ENCODE measurements at regions not wholly inside any gene's neighbourhood (a gene's known extent, or its start where the extent isn't known, plus 50 kb on each side); places are given as distances from the start of the nearest gene placed in this dataset.
"Not testable (repeated sequence)": the region's sequence is repeated elsewhere in the genome, so short reads cannot be mapped to it uniquely, and the experiment has no call there.

- no peak for FAIRE-seq
Measured at GRCh38 chr5:30147976-30148375, 1045.5 kb upstream of the CDH6 start.

GRCh38 chr5:30144059-30144458 is 1049.4 kb upstream of the CDH6 start:
- WGBS, 3 donors, result 66 to 69% (median 66%) methylated on average over 4 of the region's 4 CpGs
- not testable (repeated sequence) for FAIRE-seq; H3K27ac ChIP-seq (ENCODE audit: low read depth in 1 of 3, low read length in 2 of 3); DNase-seq; H3K36me3 ChIP-seq (ENCODE audit: control insufficient read depth in 3 of 3, insufficient read depth in 2 of 3, low read depth in 1 of 3, low read length in 3 of 3); H3K4me3 ChIP-seq (ENCODE audit: low read depth in 1 of 3, low read length in 3 of 3); H3K9me3 ChIP-seq (ENCODE audit: control insufficient read depth in 2 of 2, insufficient read depth in 1 of 2, low read depth in 1 of 2, low read length in 1 of 2); H3K27me3 ChIP-seq (ENCODE audit: control insufficient read depth in 3 of 3, insufficient read depth in 3 of 3, low read length in 3 of 3); H3K4me1 ChIP-seq (ENCODE audit: control insufficient read depth in 3 of 3, insufficient read depth in 2 of 3, low read depth in 1 of 3, low read length in 2 of 3)

More at GRCh38 chr5:30147976-30148375, 1045.5 kb upstream of the CDH6 start:
- Histone ChIP-seq H3K4me1 (ENCODE audit: control insufficient read depth in 3 of 3, insufficient read depth in 2 of 3, low read depth in 1 of 3, low read length in 2 of 3) (no peaks in the 10 kb centered on the region), H3K36me3 (ENCODE audit: control insufficient read depth in 3 of 3, insufficient read depth in 2 of 3, low read depth in 1 of 3, low read length in 3 of 3) (no peaks in the 10 kb centered on the region), H3K27ac (ENCODE audit: low read depth in 1 of 3, low read length in 2 of 3) (no peak overlapping the region), H3K27me3 (ENCODE audit: control insufficient read depth in 3 of 3, insufficient read depth in 3 of 3, low read length in 3 of 3) (no peaks in the 10 kb centered on the region), H3K4me3 (ENCODE audit: low read depth in 1 of 3, low read length in 3 of 3) (no peak overlapping the region), H3K9me3 (ENCODE audit: control insufficient read depth in 2 of 2, insufficient read depth in 1 of 2, low read depth in 1 of 2, low read length in 1 of 2) (no peaks in the 10 kb centered on the region)
- 22 to 36% (median 22%) methylated on average over 1 of the region's 1 CpG for WGBS, 3 donors
- no peak for DNase-seq

- H3K27ac ChIP-seq (ENCODE audit: low read depth in 1 of 3, low read length in 2 of 3), result no peak overlapping the region
- peaks cover 0 to 9% of the 10 kb centered on the region in 2 donors for H3K9me3 ChIP-seq (ENCODE audit: control insufficient read depth in 2 of 2, insufficient read depth in 1 of 2, low read depth in 1 of 2, low read length in 1 of 2)
- DNase-seq (no peak), FAIRE-seq (no peak)
- H3K27me3 ChIP-seq (ENCODE audit: control insufficient read depth in 3 of 3, insufficient read depth in 3 of 3, low read length in 3 of 3), result no peaks in the 10 kb centered on the region
- H3K36me3 ChIP-seq (ENCODE audit: control insufficient read depth in 3 of 3, insufficient read depth in 2 of 3, low read depth in 1 of 3, low read length in 3 of 3), result no peaks in the 10 kb centered on the region
- no peaks in the 10 kb centered on the region for H3K4me1 ChIP-seq (ENCODE audit: control insufficient read depth in 3 of 3, insufficient read depth in 2 of 3, low read depth in 1 of 3, low read length in 2 of 3)
- H3K4me3 ChIP-seq (ENCODE audit: low read depth in 1 of 3, low read length in 3 of 3), result no peak overlapping the region
- WGBS, 3 donors, result 63 to 79% (median 71%) methylated on average over 4 of the region's 4 CpGs
Measured at GRCh38 chr5:30142432-30142831, 1051.1 kb upstream of the CDH6 start.

- no peaks in the 10 kb centered on the region for H3K4me1 ChIP-seq (ENCODE audit: control insufficient read depth in 3 of 3, insufficient read depth in 2 of 3, low read depth in 1 of 3, low read length in 2 of 3)
- WGBS, 3 donors, result 44 to 55% (median 53%) methylated on average over 3 of the region's 3 CpGs
- H3K9me3 ChIP-seq (ENCODE audit: control insufficient read depth in 2 of 2, insufficient read depth in 1 of 2, low read depth in 1 of 2, low read length in 1 of 2), result peaks cover 0 to under 1% of the 10 kb centered on the region in 2 donors
- FAIRE-seq, result no peak
- no peak overlapping the region for H3K4me3 ChIP-seq (ENCODE audit: low read depth in 1 of 3, low read length in 3 of 3)
- H3K27ac ChIP-seq (ENCODE audit: low read depth in 1 of 3, low read length in 2 of 3), result no peak overlapping the region
- H3K36me3 ChIP-seq (ENCODE audit: control insufficient read depth in 3 of 3, insufficient read depth in 2 of 3, low read depth in 1 of 3, low read length in 3 of 3), result no peaks in the 10 kb centered on the region
- peak in 1 of 2 donors; percentile 5 for DNase-seq
- no peaks in the 10 kb centered on the region for H3K27me3 ChIP-seq (ENCODE audit: control insufficient read depth in 3 of 3, insufficient read depth in 3 of 3, low read length in 3 of 3)
Measured at GRCh38 chr5:30121043-30121442, 1072.4 kb upstream of the CDH6 start.

- Histone ChIP-seq H3K36me3 (ENCODE audit: control insufficient read depth in 3 of 3, insufficient read depth in 2 of 3, low read depth in 1 of 3, low read length in 3 of 3) (no peaks in the 10 kb centered on the region), H3K27me3 (ENCODE audit: control insufficient read depth in 3 of 3, insufficient read depth in 3 of 3, low read length in 3 of 3) (no peaks in the 10 kb centered on the region), H3K9me3 (ENCODE audit: control insufficient read depth in 2 of 2, insufficient read depth in 1 of 2, low read depth in 1 of 2, low read length in 1 of 2) (peaks cover 0 to 3% of the 10 kb centered on the region in 2 donors), H3K27ac (ENCODE audit: low read depth in 1 of 3, low read length in 2 of 3) (no peak overlapping the region), H3K4me1 (ENCODE audit: control insufficient read depth in 3 of 3, insufficient read depth in 2 of 3, low read depth in 1 of 3, low read length in 2 of 3) (peaks cover 0 to 3% (median 0%) of the 10 kb centered on the region in 3 donors), H3K4me3 (ENCODE audit: low read depth in 1 of 3, low read length in 3 of 3) (no peak overlapping the region)
- peak; percentile 5 for FAIRE-seq
- DNase-seq, result no peak
Measured at GRCh38 chr5:30117135-30117534, 1076.4 kb upstream of the CDH6 start.

- Histone ChIP-seq H3K36me3 (ENCODE audit: control insufficient read depth in 3 of 3, insufficient read depth in 2 of 3, low read depth in 1 of 3, low read length in 3 of 3) (no peaks in the 10 kb centered on the region), H3K4me1 (ENCODE audit: control insufficient read depth in 3 of 3, insufficient read depth in 2 of 3, low read depth in 1 of 3, low read length in 2 of 3) (peaks cover 0 to 3% (median 0%) of the 10 kb centered on the region in 3 donors), H3K27me3 (ENCODE audit: control insufficient read depth in 3 of 3, insufficient read depth in 3 of 3, low read length in 3 of 3) (no peaks in the 10 kb centered on the region), H3K9me3 (ENCODE audit: control insufficient read depth in 2 of 2, insufficient read depth in 1 of 2, low read depth in 1 of 2, low read length in 1 of 2) (peaks cover 0 to 3% of the 10 kb centered on the region in 2 donors), H3K27ac (ENCODE audit: low read depth in 1 of 3, low read length in 2 of 3) (no peak overlapping the region), H3K4me3 (ENCODE audit: low read depth in 1 of 3, low read length in 3 of 3) (no peak overlapping the region)
- no peak for FAIRE-seq
- WGBS, 3 donors, result 73 to 83% (median 77%) methylated on average over 4 of the region's 4 CpGs
- no peak for DNase-seq
Measured at GRCh38 chr5:30113542-30113941, 1079.9 kb upstream of the CDH6 start.

GRCh38 chr5:30112867-30113266 is 1080.6 kb upstream of the CDH6 start:
- H3K9me3 ChIP-seq (ENCODE audit: control insufficient read depth in 2 of 2, insufficient read depth in 1 of 2, low read depth in 1 of 2, low read length in 1 of 2), result peaks cover 0 to 3% of the 10 kb centered on the region in 2 donors
- peak in 1 of 2 donors; percentile 54 for DNase-seq
- FAIRE-seq, result no peak
- H3K36me3 ChIP-seq (ENCODE audit: control insufficient read depth in 3 of 3, insufficient read depth in 2 of 3, low read depth in 1 of 3, low read length in 3 of 3), result no peaks in the 10 kb centered on the region
- H3K27me3 ChIP-seq (ENCODE audit: control insufficient read depth in 3 of 3, insufficient read depth in 3 of 3, low read length in 3 of 3), result no peaks in the 10 kb centered on the region
- 17 to 52% (median 29%) methylated on average over 2 of the region's 2 CpGs for WGBS, 3 donors
- H3K27ac ChIP-seq (ENCODE audit: low read depth in 1 of 3, low read length in 2 of 3), result no peak overlapping the region
- H3K4me3 ChIP-seq (ENCODE audit: low read depth in 1 of 3, low read length in 3 of 3), result no peak overlapping the region
- peaks cover 0 to 3% (median 0%) of the 10 kb centered on the region in 3 donors for H3K4me1 ChIP-seq (ENCODE audit: control insufficient read depth in 3 of 3, insufficient read depth in 2 of 3, low read depth in 1 of 3, low read length in 2 of 3)

- Histone ChIP-seq H3K4me3 (ENCODE audit: low read depth in 1 of 3, low read length in 3 of 3) (no peak overlapping the region), H3K9me3 (ENCODE audit: control insufficient read depth in 2 of 2, insufficient read depth in 1 of 2, low read depth in 1 of 2, low read length in 1 of 2) (no peaks in the 10 kb centered on the region), H3K27me3 (ENCODE audit: control insufficient read depth in 3 of 3, insufficient read depth in 3 of 3, low read length in 3 of 3) (no peaks in the 10 kb centered on the region), H3K27ac (ENCODE audit: low read depth in 1 of 3, low read length in 2 of 3) (no peak overlapping the region), H3K36me3 (ENCODE audit: control insufficient read depth in 3 of 3, insufficient read depth in 2 of 3, low read depth in 1 of 3, low read length in 3 of 3) (no peaks in the 10 kb centered on the region), H3K4me1 (ENCODE audit: control insufficient read depth in 3 of 3, insufficient read depth in 2 of 3, low read depth in 1 of 3, low read length in 2 of 3) (peaks cover 0 to 3% (median 0%) of the 10 kb centered on the region in 3 donors)
- WGBS, 3 donors, result 58 to 68% (median 65%) methylated on average over 2 of the region's 2 CpGs
- FAIRE-seq (no peak), DNase-seq (no peak)
Measured at GRCh38 chr5:30108051-30108450, 1085.4 kb upstream of the CDH6 start.

- peak in 1 of 2 donors; percentile 2 for DNase-seq
- Histone ChIP-seq H3K9me3 (ENCODE audit: control insufficient read depth in 2 of 2, insufficient read depth in 1 of 2, low read depth in 1 of 2, low read length in 1 of 2) (no peaks in the 10 kb centered on the region), H3K36me3 (ENCODE audit: control insufficient read depth in 3 of 3, insufficient read depth in 2 of 3, low read depth in 1 of 3, low read length in 3 of 3) (no peaks in the 10 kb centered on the region), H3K27me3 (ENCODE audit: control insufficient read depth in 3 of 3, insufficient read depth in 3 of 3, low read length in 3 of 3) (no peaks in the 10 kb centered on the region), H3K27ac (ENCODE audit: low read depth in 1 of 3, low read length in 2 of 3) (no peak overlapping the region), H3K4me1 (ENCODE audit: control insufficient read depth in 3 of 3, insufficient read depth in 2 of 3, low read depth in 1 of 3, low read length in 2 of 3) (no peaks in the 10 kb centered on the region), H3K4me3 (ENCODE audit: low read depth in 1 of 3, low read length in 3 of 3) (no peak overlapping the region)
- FAIRE-seq, result no peak
- WGBS, 3 donors, result 74 to 79% (median 76%) methylated on average over 13 of the region's 13 CpGs
Measured at GRCh38 chr5:30106596-30106995, 1086.9 kb upstream of the CDH6 start.

All from small intestine (tissue), 7 donors.